SU-DHL-6 (cell line): ENCODE measurements at regions not wholly inside any gene's neighbourhood (a gene's known extent, or its start where the extent isn't known, plus 50 kb on each side); places are given as distances from the start of the nearest gene placed in this dataset.

Source experiments
- EZH2phosphoT487 ChIP-seq: fragments of 200-600 bp; sonication (generic), shearing (Covaris generic); conservative IDR thresholded peaks from 2 replicates; pipeline ENCODE4 v1.6.1; 2018; ENCODE audit warnings: mild to moderate bottlenecking, antibody characterized with exemption, low read length, moderate library complexity, mixed read lengths
- TF ChIP-seq, protein P1 (sequence below): fragments of 200-600 bp; sonication (generic); IDR thresholded peaks from one replicate; pipeline ENCODE4 v1.5.1; 2017; ENCODE audit warnings: antibody characterized with exemption, mild to moderate bottlenecking, low read length, moderate library complexity; ENCODE audit not compliant: insufficient read depth, poor library complexity, severe bottlenecking

DNA sequence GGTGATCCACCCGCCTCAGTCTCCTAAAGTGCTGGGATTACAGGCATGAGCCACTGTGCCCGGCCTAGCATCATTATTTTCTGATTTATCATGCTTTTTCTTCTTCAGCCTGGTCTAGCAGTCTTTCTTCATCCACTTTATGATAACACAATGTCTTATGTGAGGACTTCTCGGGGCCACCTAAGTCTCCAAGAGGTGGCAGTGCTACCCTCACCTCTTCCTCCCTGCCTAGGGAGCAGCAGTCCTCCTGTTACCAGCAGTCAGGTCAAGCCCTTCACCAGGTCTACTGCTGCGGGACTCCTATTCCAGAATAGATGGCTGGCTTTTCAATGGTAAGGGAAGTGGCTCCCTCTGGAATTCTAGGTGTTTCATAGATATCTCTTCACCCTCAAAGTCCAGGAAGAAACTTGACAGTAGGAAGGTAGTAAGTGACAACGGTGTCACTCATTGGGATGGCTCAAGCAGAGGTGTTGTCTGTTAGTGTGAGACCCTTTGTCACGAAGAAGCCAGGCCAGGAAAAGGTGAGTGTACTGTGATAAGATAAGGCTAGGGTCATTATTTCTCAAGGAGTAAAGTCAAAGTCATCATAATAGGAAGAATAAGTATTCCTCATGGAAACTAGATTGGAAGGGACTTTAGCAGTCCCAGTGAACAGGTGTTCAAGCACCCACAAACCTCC lies 164.0 kb downstream of the KLF5 start:
- TF ChIP-seq, protein P1, sequence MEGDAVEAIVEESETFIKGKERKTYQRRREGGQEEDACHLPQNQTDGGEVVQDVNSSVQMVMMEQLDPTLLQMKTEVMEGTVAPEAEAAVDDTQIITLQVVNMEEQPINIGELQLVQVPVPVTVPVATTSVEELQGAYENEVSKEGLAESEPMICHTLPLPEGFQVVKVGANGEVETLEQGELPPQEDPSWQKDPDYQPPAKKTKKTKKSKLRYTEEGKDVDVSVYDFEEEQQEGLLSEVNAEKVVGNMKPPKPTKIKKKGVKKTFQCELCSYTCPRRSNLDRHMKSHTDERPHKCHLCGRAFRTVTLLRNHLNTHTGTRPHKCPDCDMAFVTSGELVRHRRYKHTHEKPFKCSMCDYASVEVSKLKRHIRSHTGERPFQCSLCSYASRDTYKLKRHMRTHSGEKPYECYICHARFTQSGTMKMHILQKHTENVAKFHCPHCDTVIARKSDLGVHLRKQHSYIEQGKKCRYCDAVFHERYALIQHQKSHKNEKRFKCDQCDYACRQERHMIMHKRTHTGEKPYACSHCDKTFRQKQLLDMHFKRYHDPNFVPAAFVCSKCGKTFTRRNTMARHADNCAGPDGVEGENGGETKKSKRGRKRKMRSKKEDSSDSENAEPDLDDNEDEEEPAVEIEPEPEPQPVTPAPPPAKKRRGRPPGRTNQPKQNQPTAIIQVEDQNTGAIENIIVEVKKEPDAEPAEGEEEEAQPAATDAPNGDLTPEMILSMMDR = no peak
- no peak for TF ChIP-seq EZH2phosphoT487
